ENCODE measurements at regions not wholly inside any gene's neighbourhood (a gene's known extent, or its start where the extent isn't known, plus 50 kb on each side); places are given as distances from the start of the nearest gene placed in this dataset.
"Not testable (repeated sequence)": the region's sequence is repeated elsewhere in the genome, so short reads cannot be mapped to it uniquely, and the experiment has no call there.

- no peak for TF ChIP-seq CTCF (IDR thresholded peaks at IDR 0.05; ENCODE audit: insufficient read depth, low read length, poor library complexity, severe bottlenecking)
- Histone ChIP-seq H3K4me3 (ENCODE audit: low read depth, low read length) (no peak overlapping the region), H3K36me3 (ENCODE audit: control insufficient read depth, insufficient read depth, low read length) (peaks cover 1% of the 10 kb centered on the region), H3K27me3 (ENCODE audit: control insufficient read depth, insufficient read depth, low read length) (no peaks in the 10 kb centered on the region)
- DNase-seq (ENCODE audit: low read depth): no peak
Observed at GRCh38 chr7:149586646-149587645, 89.3 kb upstream of the ZNF746 start.

- Histone ChIP-seq H3K27me3 (ENCODE audit: control insufficient read depth, insufficient read depth, low read length) (no peaks in the 10 kb centered on the region), H3K36me3 (ENCODE audit: control insufficient read depth, insufficient read depth, low read length) (peaks cover 1% of the 10 kb centered on the region), H3K4me3 (ENCODE audit: low read depth, low read length) (no peak overlapping the region)
- TF ChIP-seq CTCF (IDR thresholded peaks at IDR 0.05; ENCODE audit: insufficient read depth, low read length, poor library complexity, severe bottlenecking): no peak
- no peak for DNase-seq (ENCODE audit: low read depth)
Observed at GRCh38 chr7:149584530-149584929, 86.9 kb upstream of the ZNF746 start.

GRCh38 chr7:149584009-149584408, 86.4 kb upstream of the ZNF746 start:
- Histone ChIP-seq H3K27me3 (ENCODE audit: control insufficient read depth, insufficient read depth, low read length) (no peaks in the 10 kb centered on the region), H3K4me3 (ENCODE audit: low read depth, low read length) (no peak overlapping the region), H3K36me3 (ENCODE audit: control insufficient read depth, insufficient read depth, low read length) (no peaks in the 10 kb centered on the region)
- TF ChIP-seq CTCF (IDR thresholded peaks at IDR 0.05; ENCODE audit: insufficient read depth, low read length, poor library complexity, severe bottlenecking): no peak
- no peak for DNase-seq (ENCODE audit: low read depth)

GRCh38 chr7:149580328-149580727, 82.7 kb upstream of the ZNF746 start:
- no peak overlapping the region for H3K4me3 ChIP-seq (ENCODE audit: low read depth, low read length)

GRCh38 chr7:149579365-149579764, 81.8 kb upstream of the ZNF746 start:
- not testable (repeated sequence) for DNase-seq (ENCODE audit: low read depth); H3K4me3 ChIP-seq (ENCODE audit: low read depth, low read length); H3K27me3 ChIP-seq (ENCODE audit: control insufficient read depth, insufficient read depth, low read length); H3K36me3 ChIP-seq (ENCODE audit: control insufficient read depth, insufficient read depth, low read length)

More at GRCh38 chr7:149580328-149580727, 82.7 kb upstream of the ZNF746 start:
- no peak for TF ChIP-seq CTCF (IDR thresholded peaks at IDR 0.05; ENCODE audit: insufficient read depth, low read length, poor library complexity, severe bottlenecking)
- Histone ChIP-seq H3K27me3 (ENCODE audit: control insufficient read depth, insufficient read depth, low read length) (no peaks in the 10 kb centered on the region), H3K36me3 (ENCODE audit: control insufficient read depth, insufficient read depth, low read length) (no peaks in the 10 kb centered on the region)
- DNase-seq (ENCODE audit: low read depth): no peak

GRCh38 chr7:149574428-149574827, 76.8 kb upstream of the ZNF746 start:
- not testable (repeated sequence) for H3K27me3 ChIP-seq (ENCODE audit: control insufficient read depth, insufficient read depth, low read length); DNase-seq (ENCODE audit: low read depth); H3K36me3 ChIP-seq (ENCODE audit: control insufficient read depth, insufficient read depth, low read length); H3K4me3 ChIP-seq (ENCODE audit: low read depth, low read length)

GRCh38 chr7:149573519-149573918, 75.9 kb upstream of the ZNF746 start:
- H3K4me3 ChIP-seq (ENCODE audit: low read depth, low read length): no peak overlapping the region
- H3K27me3 ChIP-seq (ENCODE audit: control insufficient read depth, insufficient read depth, low read length): no peaks in the 10 kb centered on the region
- DNase-seq (ENCODE audit: low read depth): no peak
- H3K36me3 ChIP-seq (ENCODE audit: control insufficient read depth, insufficient read depth, low read length): no peaks in the 10 kb centered on the region
- no peak for TF ChIP-seq CTCF (IDR thresholded peaks at IDR 0.05; ENCODE audit: insufficient read depth, low read length, poor library complexity, severe bottlenecking)

- H3K27me3 ChIP-seq (ENCODE audit: control insufficient read depth, insufficient read depth, low read length); DNase-seq (ENCODE audit: low read depth); H3K36me3 ChIP-seq (ENCODE audit: control insufficient read depth, insufficient read depth, low read length); H3K4me3 ChIP-seq (ENCODE audit: low read depth, low read length): not testable (repeated sequence)
Observed at GRCh38 chr7:149572920-149573319, 75.3 kb upstream of the ZNF746 start.
